HepG2 (cell line): ENCODE measurements at regions not wholly inside any gene's neighbourhood (a gene's known extent, or its start where the extent isn't known, plus 50 kb on each side); places are given as distances from the start of the nearest gene placed in this dataset.

Experiments
- ATAC-seq: fragments of 200-7000 bp; cut with Tn5 transposase; 3 replicates; pipeline ENCODE4 v1.9.1; 2020; ENCODE audit warnings: mild to moderate bottlenecking, moderate library complexity
- BruUV-seq: library from RNA; stranded (reverse); fragments of 400-500 nt; replicated peaks from 2 replicates; lab custom pipeline; 2021; lab: Mats Ljungman, UMichigan
- CTCF ChIA-PET: fragments of 300-600 bp; formaldehyde crosslinking; extraction: SDS; loops from one replicate; lab custom pipeline; 2021; ENCODE audit warnings: low total read pairs, inconsistent platforms, low intra/inter-chr PET ratio; lab: Yijun Ruan, JAX
- POLR2A ChIA-PET: fragments of 350-600 bp; sonication (Branson Sonifier 250); formaldehyde crosslinking; loops from one replicate; lab custom pipeline; 2020; ENCODE audit warnings: antibody characterized with exemption, inconsistent platforms; lab: Yijun Ruan, JAX
- DNase-seq: peaks from one replicate; pipeline ENCODE4 v3.0.0-alpha.2; 2015; ENCODE audit warnings: low spot score
- FAIRE-seq: peaks from 3 replicates; lab custom pipeline; 2011; peaks lifted over from hg19 to GRCh38; lab: Jason Lieb, UNC
- H2AFZ ChIP-seq: one replicate; pipeline ENCODE4 v1.6.1; 2011; ENCODE audit warnings: low read length, inconsistent platforms
- H3K27ac ChIP-seq: fragments of 300-600 bp; 3 replicates; pipeline ENCODE4 v1.8.0; 2011; ENCODE audit warnings: mixed run types, mild to moderate bottlenecking, mixed read lengths, low read length, inconsistent platforms; ENCODE audit not compliant: insufficient read depth; ENCODE audit errors: extremely low read length
- H3K27me3 ChIP-seq, 2 experiments: fragments of 200-600 bp in 1 of 2; 2 replicates in 1 of 2; 3 replicates in 1 of 2; pipeline versions ENCODE4 v1.6.0 to v1.8.0; 2011; ENCODE audit warnings: low read length in 2 of 2, mild to moderate bottlenecking in 2 of 2, moderate library complexity in 2 of 2, inconsistent platforms in 1 of 2; ENCODE audit not compliant: insufficient read depth in 2 of 2, control insufficient read depth in 1 of 2
- H3K36me3 ChIP-seq, 2 experiments: fragments of 200-600 bp in 1 of 2; replicated peaks in 1 of 2; 2 replicates in 1 of 2; 3 replicates in 1 of 2; pipeline versions ENCODE4 v1.5.1 to v1.8.0; 2011; ENCODE audit warnings: low read length in 2 of 2, inconsistent platforms in 1 of 2; ENCODE audit not compliant: insufficient read depth in 2 of 2, control insufficient read depth in 1 of 2
- H3K4me1 ChIP-seq: 2 replicates; pipeline ENCODE4 v1.5.1; 2012; ENCODE audit warnings: low read length, inconsistent platforms; ENCODE audit not compliant: insufficient read depth
- H3K4me2 ChIP-seq: 2 replicates; pipeline ENCODE4 v1.6.0; 2011; ENCODE audit warnings: low read depth, low read length, inconsistent platforms
- H3K4me3 ChIP-seq, 3 experiments: fragments of 200-600 bp in 1 of 3; sonication (generic), shearing (Covaris generic) in 1 of 3; replicated peaks in 1 of 3; 2 replicates each; pipeline ENCODE4 v1.5.1; 2011 to 2016; ENCODE audit warnings: low read length in 3 of 3, inconsistent platforms in 2 of 3, low read depth in 2 of 3, mild to moderate bottlenecking in 2 of 3, control low read depth in 1 of 3, mixed read lengths in 1 of 3; ENCODE audit not compliant: insufficient read depth in 1 of 3
- H3K79me2 ChIP-seq: one replicate; pipeline ENCODE4 v1.6.1; 2011; ENCODE audit warnings: low read length, inconsistent platforms; ENCODE audit not compliant: insufficient read depth
- H3K9ac ChIP-seq: 2 replicates; pipeline ENCODE4 v1.6.0; 2011; ENCODE audit warnings: mild to moderate bottlenecking, low read depth, low read length, inconsistent platforms; ENCODE audit not compliant: insufficient read depth
- H3K9me3 ChIP-seq: 2 replicates; pipeline ENCODE4 v1.5.1; 2012; ENCODE audit warnings: mild to moderate bottlenecking, low read length
- H4K20me1 ChIP-seq: 2 replicates; pipeline ENCODE4 v1.6.0; 2011; ENCODE audit warnings: inconsistent platforms, mild to moderate bottlenecking, low read length, moderate library complexity; ENCODE audit not compliant: insufficient read depth
- ARHGAP35 ChIP-seq: sonication (generic); formaldehyde crosslinking; IDR thresholded peaks from 2 replicates; pipeline ENCODE4 v1.9.0; 2022; ENCODE audit warnings: mild to moderate bottlenecking, inconsistent platforms, moderate library complexity, missing genetic modification reagents, borderline replicate concordance
- FOXK2 ChIP-seq: fragments of 450-650 bp; IDR thresholded peaks from 2 replicates; pipeline ENCODE4 v1.6.1; 2016
- GTF2F1 ChIP-seq: fragments of 150-350 bp; IDR thresholded peaks from 2 replicates; pipeline ENCODE4 v1.6.1; 2014; ENCODE audit warnings: low read length
- IKZF4 ChIP-seq: sonication (generic); formaldehyde crosslinking; IDR thresholded peaks from 2 replicates; pipeline ENCODE4 v1.5.1; 2020; ENCODE audit warnings: borderline replicate concordance, mild to moderate bottlenecking, low read depth, missing genetic modification reagents; ENCODE audit errors: not compliant biosample characterization
- ZKSCAN5 ChIP-seq: sonication (generic); formaldehyde crosslinking; IDR thresholded peaks from 2 replicates; pipeline ENCODE4 v1.5.1; 2020; ENCODE audit warnings: mild to moderate bottlenecking, missing genetic modification reagents
- ZNF484 ChIP-seq: sonication (generic); formaldehyde crosslinking; IDR thresholded peaks from 2 replicates; pipeline ENCODE4 v1.5.1; 2020; ENCODE audit warnings: mild to moderate bottlenecking, low read depth, missing genetic modification reagents, borderline replicate concordance
- WGBS: methylation state at CpG from one replicate; pipeline ENCODE4 v1.1.6; 2017; ENCODE audit warnings: low lambda C conversion rate; 5-methylcytosine and 5-hydroxymethylcytosine counted together
- in situ Hi-C: cut with HindIII; loops from 2 replicates; pipeline ENCODE4 v1.10.0; 2017; ENCODE audit warnings: low pct_unique_long_range_greater_than_20kb; ENCODE audit not compliant: extremely low pct_ligation_motif_present
- intact Hi-C: fragments of 100-400 bp; cut with micrococcal nuclease; formaldehyde crosslinking; loops from one replicate; pipeline ENCODE4 v1.10.0; 2022; ENCODE audit not compliant: unreplicated experiment
- TF ChIP-seq, protein P1 (sequence below): sonication (generic); formaldehyde crosslinking; IDR thresholded peaks from 2 replicates; pipeline ENCODE4 v1.4.0; 2020; ENCODE audit warnings: missing genetic modification reagents
- TF ChIP-seq, protein P2 (sequence below): sonication (generic); formaldehyde crosslinking; IDR thresholded peaks from 2 replicates; pipeline ENCODE4 v1.8.1; 2023; ENCODE audit warnings: mild to moderate bottlenecking, missing genetic modification reagents, borderline replicate concordance
- TF ChIP-seq, protein P3 (sequence below): sonication (generic); formaldehyde crosslinking; IDR thresholded peaks from 2 replicates; pipeline ENCODE4 v1.8.0; 2022; ENCODE audit warnings: mild to moderate bottlenecking, missing genetic modification reagents; ENCODE audit not compliant: insufficient replicate concordance

DNA sequence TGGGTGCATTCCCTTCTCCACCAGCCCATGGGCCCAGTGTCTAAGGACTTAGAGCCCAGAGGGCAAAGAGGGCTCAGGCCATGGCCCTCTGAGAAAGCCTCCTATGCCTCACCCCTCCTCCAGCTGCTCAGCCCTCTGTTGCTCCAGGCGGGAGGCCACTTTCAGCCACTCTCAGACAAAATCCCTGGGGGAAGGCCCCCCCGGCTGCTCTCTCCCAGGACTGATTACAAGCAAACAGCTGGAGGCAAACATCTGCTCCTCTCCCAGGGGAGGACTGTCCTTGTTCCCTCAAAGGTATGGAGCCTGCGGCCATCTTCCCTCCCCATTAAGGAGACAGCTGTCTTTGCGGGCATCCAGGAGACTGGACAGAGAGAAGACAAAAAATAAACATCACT is 54.9 kb upstream of the DLX4 start:
- no peak overlapping the region for H3K9ac ChIP-seq
- ATAC-seq (no peak), FAIRE-seq (no peak), DNase-seq (no peak)
- H2AFZ ChIP-seq = no peak overlapping the region
- no TSS peak for BruUV-seq
- intact Hi-C loops = no loop called here
- ChIA-PET POLR2A (no interaction called here), CTCF (no interaction called here)
- no peak overlapping the region for H3K4me2 ChIP-seq
- no peak overlapping the region for H3K4me3 ChIP-seq
- H3K9me3 ChIP-seq = no peaks in the 10 kb centered on the region
- no peaks in the 10 kb centered on the region for H3K4me1 ChIP-seq
- H4K20me1 ChIP-seq = no peaks in the 10 kb centered on the region
- H3K36me3 ChIP-seq = no peaks in the 10 kb centered on the region
- WGBS = 56% methylated on average over 3 of the region's 4 CpGs
- H3K79me2 ChIP-seq = no peaks in the 10 kb centered on the region
- peaks cover 7 to 80% of the 10 kb centered on the region in 2 experiments; a peak in 4 of 5 replicates for H3K27me3 ChIP-seq
- no peak overlapping the region for H3K27ac ChIP-seq
- TF ChIP-seq GTF2F1 (no peak), FOXK2 (no peak), IKZF4 (no peak), ZKSCAN5 (no peak), ARHGAP35 (CRISPR knock-in tag) (no peak), ZNF484 (CRISPR knock-in tag) (no peak)
- TF ChIP-seq, protein P1, sequence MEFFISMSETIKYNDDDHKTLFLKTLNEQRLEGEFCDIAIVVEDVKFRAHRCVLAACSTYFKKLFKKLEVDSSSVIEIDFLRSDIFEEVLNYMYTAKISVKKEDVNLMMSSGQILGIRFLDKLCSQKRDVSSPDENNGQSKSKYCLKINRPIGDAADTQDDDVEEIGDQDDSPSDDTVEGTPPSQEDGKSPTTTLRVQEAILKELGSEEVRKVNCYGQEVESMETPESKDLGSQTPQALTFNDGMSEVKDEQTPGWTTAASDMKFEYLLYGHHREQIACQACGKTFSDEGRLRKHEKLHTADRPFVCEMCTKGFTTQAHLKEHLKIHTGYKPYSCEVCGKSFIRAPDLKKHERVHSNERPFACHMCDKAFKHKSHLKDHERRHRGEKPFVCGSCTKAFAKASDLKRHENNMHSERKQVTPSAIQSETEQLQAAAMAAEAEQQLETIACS (CRISPR knock-in tag) = no peak
- TF ChIP-seq, protein P2, sequence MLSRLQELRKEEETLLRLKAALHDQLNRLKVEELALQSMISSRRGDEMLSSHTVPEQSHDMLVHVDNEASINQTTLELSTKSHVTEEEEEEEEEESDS (CRISPR knock-in tag) = no peak
- TF ChIP-seq, protein P3, sequence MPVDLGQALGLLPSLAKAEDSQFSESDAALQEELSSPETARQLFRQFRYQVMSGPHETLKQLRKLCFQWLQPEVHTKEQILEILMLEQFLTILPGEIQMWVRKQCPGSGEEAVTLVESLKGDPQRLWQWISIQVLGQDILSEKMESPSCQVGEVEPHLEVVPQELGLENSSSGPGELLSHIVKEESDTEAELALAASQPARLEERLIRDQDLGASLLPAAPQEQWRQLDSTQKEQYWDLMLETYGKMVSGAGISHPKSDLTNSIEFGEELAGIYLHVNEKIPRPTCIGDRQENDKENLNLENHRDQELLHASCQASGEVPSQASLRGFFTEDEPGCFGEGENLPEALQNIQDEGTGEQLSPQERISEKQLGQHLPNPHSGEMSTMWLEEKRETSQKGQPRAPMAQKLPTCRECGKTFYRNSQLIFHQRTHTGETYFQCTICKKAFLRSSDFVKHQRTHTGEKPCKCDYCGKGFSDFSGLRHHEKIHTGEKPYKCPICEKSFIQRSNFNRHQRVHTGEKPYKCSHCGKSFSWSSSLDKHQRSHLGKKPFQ = no peak
- in situ Hi-C loops = no loop called here
